Esophagus squamous epithelium (tissue), 4 donors: ENCODE measurements at regions not wholly inside any gene's neighbourhood (a gene's known extent, or its start where the extent isn't known, plus 50 kb on each side); places are given as distances from the start of the nearest gene placed in this dataset.

ENCODE experiments used
- CTCF ChIP-seq, 6 experiments: fragments of 450-650 bp in 4 of 6; fragments of 200-600 bp in 2 of 6; sonication (generic) in 2 of 6; IDR thresholded peaks; one replicate each; pipeline ENCODE4 v1.5.1; 2016 to 2019; ENCODE audit warnings: antibody characterized with exemption in 6 of 6, mild to moderate bottlenecking in 4 of 6, moderate library complexity in 4 of 6
- POLR2A ChIP-seq, 4 donors: fragments of 450-650 bp; IDR thresholded peaks; one replicate each; pipeline ENCODE4 v1.6.1; 2017; ENCODE audit warnings: antibody characterized with exemption in 4 of 4, mild to moderate bottlenecking in 4 of 4, moderate library complexity in 3 of 4

- no peak for TF ChIP-seq CTCF (IDR thresholded peaks at IDR 0.05)
- no peak for TF ChIP-seq POLR2A (IDR thresholded peaks at IDR 0.05)
Measured at GRCh38 chr13:48583859-48584311, 51.0 kb upstream of the RCBTB2 start.
